ENCODE measurements at regions not wholly inside any gene's neighbourhood (a gene's known extent, or its start where the extent isn't known, plus 50 kb on each side); places are given as distances from the start of the nearest gene placed in this dataset.

- intact Hi-C loops (cut with micrococcal nuclease) = no loop called here
- Histone ChIP-seq H3K27ac (ENCODE audit: low read length) (no peak overlapping the region), H3K4me1 (ENCODE audit: control insufficient read depth, insufficient read depth, low read length) (no peaks in the 10 kb centered on the region), H3K36me3 (ENCODE audit: control insufficient read depth, insufficient read depth, low read length) (no peaks in the 10 kb centered on the region), H3K4me3 (ENCODE audit: low read length) (no peak overlapping the region), H3K27me3 (ENCODE audit: control insufficient read depth, insufficient read depth, low read length) (no peaks in the 10 kb centered on the region), H3K9me3 (ENCODE audit: control insufficient read depth, insufficient read depth, low read length) (no peaks in the 10 kb centered on the region)
- H3K27ac Mint-ChIP-seq = no peak overlapping the region
- DNase-seq (no peak), ATAC-seq (no peak)
- no peaks in the 10 kb centered on the region for H3K36me3 Mint-ChIP-seq
- no peak overlapping the region for H3K4me3 Mint-ChIP-seq
- H3K27me3 Mint-ChIP-seq (ENCODE audit: low read depth in 2 of 2) = peaks cover 0 to 4% of the 10 kb centered on the region in 2 donors
- H3K9me3 Mint-ChIP-seq = no peaks in the 10 kb centered on the region
- WGBS (ENCODE audit: insufficient coverage) = 92% methylated on average over 1 of the region's 1 CpG
- no peak for TF ChIP-seq CTCF (IDR thresholded peaks at IDR 0.05)
- peaks cover 5 to 9% of the 10 kb centered on the region in 2 donors for H3K4me1 Mint-ChIP-seq
These were observed 101.1 kb downstream of the HS1BP3 start for GRCh38 chr2:20549691-20550348.

GRCh38 chr2:20551260-20551944 is 99.5 kb downstream of the HS1BP3 start:
- TF ChIP-seq CTCF (IDR thresholded peaks at IDR 0.05) = no peak
- Mint-ChIP-seq H3K36me3 (no peaks in the 10 kb centered on the region), H3K27ac (no peak overlapping the region), H3K4me1 (peaks cover 5 to 9% of the 10 kb centered on the region in 2 donors), H3K27me3 (ENCODE audit: low read depth in 2 of 2) (peaks cover 0 to 3% of the 10 kb centered on the region in 2 donors), H3K9me3 (no peaks in the 10 kb centered on the region), H3K4me3 (no peak overlapping the region)
- no peak overlapping the region for H3K27ac ChIP-seq (ENCODE audit: low read length)
- H3K4me3 ChIP-seq (ENCODE audit: low read length) = no peak overlapping the region
- H3K36me3 ChIP-seq (ENCODE audit: control insufficient read depth, insufficient read depth, low read length) = no peaks in the 10 kb centered on the region
- WGBS (ENCODE audit: insufficient coverage) = 78% methylated on average over 9 of the region's 9 CpGs
- H3K4me1 ChIP-seq (ENCODE audit: control insufficient read depth, insufficient read depth, low read length) = no peaks in the 10 kb centered on the region
- DNase-seq = no peak
- no peaks in the 10 kb centered on the region for H3K27me3 ChIP-seq (ENCODE audit: control insufficient read depth, insufficient read depth, low read length)
- no peaks in the 10 kb centered on the region for H3K9me3 ChIP-seq (ENCODE audit: control insufficient read depth, insufficient read depth, low read length)
- no peak for ATAC-seq
- intact Hi-C loops (cut with micrococcal nuclease) = no loop called here

GRCh38 chr2:20551945-20552328 is 99.0 kb downstream of the HS1BP3 start:
- Histone ChIP-seq H3K9me3 (ENCODE audit: control insufficient read depth, insufficient read depth, low read length) (no peaks in the 10 kb centered on the region), H3K4me1 (ENCODE audit: control insufficient read depth, insufficient read depth, low read length) (no peaks in the 10 kb centered on the region), H3K27me3 (ENCODE audit: control insufficient read depth, insufficient read depth, low read length) (no peaks in the 10 kb centered on the region), H3K36me3 (ENCODE audit: control insufficient read depth, insufficient read depth, low read length) (no peaks in the 10 kb centered on the region), H3K27ac (ENCODE audit: low read length) (no peak overlapping the region), H3K4me3 (ENCODE audit: low read length) (no peak overlapping the region)
- ATAC-seq (no peak), DNase-seq (no peak)
- H3K4me1 Mint-ChIP-seq = peaks cover 5 to 9% of the 10 kb centered on the region in 2 donors
- WGBS (ENCODE audit: insufficient coverage) = 89% methylated on average over 5 of the region's 5 CpGs
- no peaks in the 10 kb centered on the region for H3K36me3 Mint-ChIP-seq
- H3K9me3 Mint-ChIP-seq = no peaks in the 10 kb centered on the region
- no peak overlapping the region for H3K4me3 Mint-ChIP-seq
- no peak overlapping the region for H3K27ac Mint-ChIP-seq
- TF ChIP-seq CTCF (IDR thresholded peaks at IDR 0.05) = no peak
- H3K27me3 Mint-ChIP-seq (ENCODE audit: low read depth in 2 of 2) = peaks cover 2 to 3% of the 10 kb centered on the region in 2 donors
- intact Hi-C loops (cut with micrococcal nuclease) = no loop called here
